Keratinocyte (primary cell): ENCODE measurements at regions not wholly inside any gene's neighbourhood (a gene's known extent, or its start where the extent isn't known, plus 50 kb on each side); places are given as distances from the start of the nearest gene placed in this dataset.
A peak's percentile ranks its signal among the peaks of the same experiment; 100 is the strongest.

ENCODE experiments used
- DNase-seq: peaks from one replicate; pipeline ENCODE4 v3.0.0-alpha.2; 2011; ENCODE audit warnings: low read depth, missing footprints, low spot score
- FAIRE-seq: peaks from 2 replicates; lab custom pipeline; 2011; peaks lifted over from hg19 to GRCh38; lab: Jason Lieb, UNC
- H2AFZ ChIP-seq: 2 replicates; pipeline ENCODE4 v1.6.0; 2012; ENCODE audit warnings: low read length, control low read depth, inconsistent platforms; ENCODE audit not compliant: control insufficient read depth
- H3K27ac ChIP-seq: 2 replicates; pipeline ENCODE4 v1.5.1; 2011; ENCODE audit warnings: low read length; ENCODE audit not compliant: control insufficient read depth, insufficient read depth
- H3K27me3 ChIP-seq: 3 replicates; pipeline ENCODE4 v1.6.0; 2011; ENCODE audit warnings: low read length; ENCODE audit not compliant: control insufficient read depth, insufficient read depth; ENCODE audit errors: extremely low read depth
- H3K36me3 ChIP-seq, 2 experiments: 2 replicates in 1 of 2; 3 replicates in 1 of 2; pipeline ENCODE4 v1.5.1; 2011; ENCODE audit warnings: low read length in 2 of 2, mild to moderate bottlenecking in 1 of 2; ENCODE audit not compliant: control insufficient read depth in 2 of 2, insufficient read depth in 2 of 2; ENCODE audit errors: extremely low read depth in 1 of 2
- H3K4me1 ChIP-seq: 3 replicates; pipeline ENCODE4 v1.5.1; 2011; ENCODE audit warnings: low read length; ENCODE audit not compliant: control insufficient read depth, insufficient read depth; ENCODE audit errors: extremely low read depth
- H3K4me2 ChIP-seq: 3 replicates; pipeline ENCODE4 v1.6.0; 2011; ENCODE audit warnings: low read depth, low read length; ENCODE audit not compliant: control insufficient read depth, insufficient read depth; ENCODE audit errors: extremely low read depth
- H3K4me3 ChIP-seq, 3 experiments: fragments of 200-600 bp in 1 of 3; sonication (generic) in 1 of 3; 2 replicates in 2 of 3; 3 replicates in 1 of 3; pipeline ENCODE4 v1.5.1; 2011 to 2016; ENCODE audit warnings: low read length in 3 of 3, mild to moderate bottlenecking in 3 of 3, control low read depth in 2 of 3, inconsistent platforms in 1 of 3, low read depth in 1 of 3, mixed read lengths in 1 of 3, mixed run types in 1 of 3, moderate library complexity in 1 of 3; ENCODE audit not compliant: control insufficient read depth in 2 of 3, insufficient read depth in 2 of 3; ENCODE audit errors: extremely low read depth in 1 of 3
- H3K79me2 ChIP-seq: 2 replicates; pipeline ENCODE4 v1.6.0; 2012; ENCODE audit warnings: low read length; ENCODE audit not compliant: control insufficient read depth, insufficient read depth
- H3K9ac ChIP-seq: 3 replicates; pipeline ENCODE4 v1.6.0; 2011; ENCODE audit warnings: low read length; ENCODE audit not compliant: control insufficient read depth, insufficient read depth; ENCODE audit errors: extremely low read depth
- H3K9me1 ChIP-seq: 3 replicates; pipeline ENCODE4 v1.6.0; 2011; ENCODE audit warnings: low read length; ENCODE audit not compliant: control insufficient read depth, insufficient read depth; ENCODE audit errors: extremely low read depth
- H3K9me3 ChIP-seq: 2 replicates; pipeline ENCODE4 v1.5.1; 2012; ENCODE audit warnings: low read depth, low read length; ENCODE audit not compliant: control insufficient read depth
- H4K20me1 ChIP-seq: 3 replicates; pipeline ENCODE4 v1.6.0; 2011; ENCODE audit warnings: low read length; ENCODE audit not compliant: control insufficient read depth, insufficient read depth; ENCODE audit errors: extremely low read depth
- CTCF ChIP-seq, 3 experiments: IDR thresholded peaks in 1 of 3; conservative IDR thresholded peaks in 1 of 3; optimal IDR thresholded peaks in 1 of 3; 2 replicates in 2 of 3; 3 replicates in 1 of 3; pipeline versions ENCODE3 to v1.5.1; 2011; ENCODE audit warnings: low read length in 3 of 3, mild to moderate bottlenecking in 3 of 3, moderate library complexity in 2 of 3, control low read depth in 1 of 3, inconsistent platforms in 1 of 3; ENCODE audit not compliant: insufficient read depth in 2 of 3; ENCODE audit errors: extremely low read depth in 1 of 3
- EZH2 ChIP-seq: IDR thresholded peaks from one replicate; pipeline ENCODE4 v1.6.1; 2012; ENCODE audit warnings: inconsistent platforms, mild to moderate bottlenecking, low read length, moderate library complexity
- dilution Hi-C: fragments of 300-500 bp; cut with MboI; formaldehyde crosslinking; loops from one replicate; pipeline ENCODE4 v1.7.0; 2020; ENCODE audit warnings: low sequenced_read_pairs; ENCODE audit not compliant: extremely low pct_ligation_motif_present

GRCh38 chr2:120419073-120419472 lies 73.1 kb downstream of the INHBB start:
- Histone ChIP-seq H3K9me3 (no peaks in the 10 kb centered on the region), H3K4me1 (no peaks in the 10 kb centered on the region), H3K9me1 (no peaks in the 10 kb centered on the region), H4K20me1 (no peaks in the 10 kb centered on the region), H3K4me3 (no peak overlapping the region), H3K79me2 (no peaks in the 10 kb centered on the region), H3K9ac (no peak overlapping the region), H2AFZ (no peak overlapping the region), H3K27ac (no peak overlapping the region), H3K36me3 (no peaks in the 10 kb centered on the region), H3K27me3 (peaks cover 27% of the 10 kb centered on the region), H3K4me2 (no peak overlapping the region)
- FAIRE-seq (no peak), DNase-seq (no peak)
- no peak for TF ChIP-seq EZH2
- TF ChIP-seq CTCF (optimal IDR thresholded peaks at IDR 0.05 in 1 of 3, IDR thresholded peaks at IDR 0.05 in 1 of 3, conservative IDR thresholded peaks at IDR 0.05 in 1 of 3; ENCODE audit: extremely low read depth in 1 of 3, insufficient read depth in 2 of 3, low read length in 3 of 3) = peak in 2 of 3 experiments; percentile 18 to 20
- dilution Hi-C loops = no loop called here

GRCh38 chr2:120419955-120420354 lies 74.0 kb downstream of the INHBB start:
- Histone ChIP-seq H3K36me3 (no peaks in the 10 kb centered on the region), H3K9ac (no peak overlapping the region), H3K9me3 (no peaks in the 10 kb centered on the region), H3K27me3 (peaks cover 33% of the 10 kb centered on the region), H3K4me2 (no peak overlapping the region), H2AFZ (no peak overlapping the region), H3K9me1 (no peaks in the 10 kb centered on the region), H4K20me1 (no peaks in the 10 kb centered on the region), H3K27ac (no peak overlapping the region), H3K79me2 (no peaks in the 10 kb centered on the region), H3K4me3 (no peak overlapping the region), H3K4me1 (no peaks in the 10 kb centered on the region)
- DNase-seq (no peak), FAIRE-seq (no peak)
- dilution Hi-C loops = no loop called here
- TF ChIP-seq EZH2 (no peak), CTCF (optimal IDR thresholded peaks at IDR 0.05 in 1 of 3, IDR thresholded peaks at IDR 0.05 in 1 of 3, conservative IDR thresholded peaks at IDR 0.05 in 1 of 3; ENCODE audit: extremely low read depth in 1 of 3, insufficient read depth in 2 of 3, low read length in 3 of 3) (no peak)
